ENCODE measurements at regions not wholly inside any gene's neighbourhood (a gene's known extent, or its start where the extent isn't known, plus 50 kb on each side); places are given as distances from the start of the nearest gene placed in this dataset.

DNA sequence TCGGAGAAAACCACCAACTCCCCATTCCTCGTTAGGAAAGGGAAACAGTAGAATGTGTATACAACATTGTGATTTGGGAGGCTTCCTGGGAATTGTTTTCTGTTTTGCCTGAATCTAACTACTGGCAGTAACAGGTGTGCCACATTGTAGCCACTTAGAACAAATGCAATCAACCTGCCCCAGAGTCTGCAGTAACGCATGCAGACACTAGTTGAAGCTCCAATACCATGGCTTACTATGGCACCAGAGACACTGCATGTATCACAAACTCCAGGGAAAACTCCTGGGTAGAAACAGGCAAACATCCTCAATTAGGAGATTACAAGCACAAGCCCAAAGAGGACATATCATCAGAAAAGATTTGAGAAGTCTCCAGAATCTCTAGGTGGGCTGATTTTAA lies 154.2 kb upstream of the NEIL3 start:
- TF ChIP-seq GATA2 (IDR thresholded peaks at IDR 0.05; ENCODE audit: low read depth, low read length) = no peak
- no peak for TF ChIP-seq GATA3 (IDR thresholded peaks at IDR 0.05; ENCODE audit: low read depth, low read length)

DNA sequence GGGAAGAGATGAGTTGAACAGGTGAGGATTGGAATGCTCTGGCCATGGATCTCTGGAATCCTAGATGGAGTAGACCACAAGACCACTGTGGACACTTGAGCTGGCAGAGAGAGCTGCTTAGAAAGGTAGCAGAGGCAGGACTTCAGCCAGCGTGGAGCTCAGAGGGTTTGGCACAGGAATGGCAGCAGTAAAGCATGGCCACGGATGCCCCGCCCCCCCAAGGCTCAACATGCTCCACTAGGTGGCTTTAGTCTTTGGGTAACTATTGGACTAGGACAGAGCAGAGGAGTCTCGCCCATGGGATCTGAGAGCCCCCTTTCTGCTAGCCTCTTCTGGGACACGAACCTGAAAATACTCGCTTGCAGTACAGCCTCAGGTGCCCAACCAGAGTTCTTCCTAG lies 150.1 kb upstream of the NEIL3 start:
- TF ChIP-seq GATA2 (IDR thresholded peaks at IDR 0.05; ENCODE audit: low read depth, low read length) (no peak), GATA3 (IDR thresholded peaks at IDR 0.05; ENCODE audit: low read depth, low read length) (no peak)

DNA sequence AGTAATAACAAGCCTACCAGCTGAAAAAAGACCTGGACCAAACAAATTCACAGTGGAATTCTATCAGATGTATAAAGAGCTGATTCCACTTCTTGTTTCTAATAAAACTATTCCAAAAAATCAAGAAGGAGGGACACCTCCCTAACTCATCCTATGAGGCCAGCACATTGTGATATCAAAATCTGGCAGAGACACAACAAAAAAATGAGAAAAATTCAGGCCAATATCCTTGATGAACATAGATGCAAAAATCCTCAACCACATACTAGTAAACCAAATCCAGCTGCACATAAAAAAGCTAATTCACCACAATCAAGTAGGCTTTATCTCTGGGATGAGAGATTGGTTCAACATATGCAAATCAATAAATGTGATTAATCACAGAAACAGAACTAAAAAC lies 147.9 kb upstream of the NEIL3 start:
- TF ChIP-seq GATA2 (IDR thresholded peaks at IDR 0.05; ENCODE audit: low read depth, low read length) (no peak), GATA3 (IDR thresholded peaks at IDR 0.05; ENCODE audit: low read depth, low read length) (no peak)

DNA sequence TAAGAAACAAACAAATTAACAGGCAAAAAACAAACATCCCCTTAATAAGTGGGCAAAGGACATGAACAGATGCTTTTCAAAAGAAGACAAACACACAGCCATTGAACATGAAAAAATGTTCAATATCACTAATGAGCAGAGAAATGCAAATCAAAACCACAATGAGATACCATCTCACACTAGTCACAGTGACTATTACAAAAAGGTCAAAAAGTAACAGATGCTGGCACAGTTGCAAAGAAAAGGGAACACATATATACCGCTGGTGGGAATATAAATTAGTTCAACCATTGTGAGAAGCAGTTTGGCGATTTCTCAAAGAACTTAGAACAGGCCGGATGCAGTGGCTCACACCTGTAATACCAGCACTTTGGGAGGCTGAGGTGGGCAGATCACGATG lies 146.1 kb upstream of the NEIL3 start:
- TF ChIP-seq GATA2 (IDR thresholded peaks at IDR 0.05; ENCODE audit: low read depth, low read length) = no peak
- TF ChIP-seq GATA3 (IDR thresholded peaks at IDR 0.05; ENCODE audit: low read depth, low read length) = no peak

DNA sequence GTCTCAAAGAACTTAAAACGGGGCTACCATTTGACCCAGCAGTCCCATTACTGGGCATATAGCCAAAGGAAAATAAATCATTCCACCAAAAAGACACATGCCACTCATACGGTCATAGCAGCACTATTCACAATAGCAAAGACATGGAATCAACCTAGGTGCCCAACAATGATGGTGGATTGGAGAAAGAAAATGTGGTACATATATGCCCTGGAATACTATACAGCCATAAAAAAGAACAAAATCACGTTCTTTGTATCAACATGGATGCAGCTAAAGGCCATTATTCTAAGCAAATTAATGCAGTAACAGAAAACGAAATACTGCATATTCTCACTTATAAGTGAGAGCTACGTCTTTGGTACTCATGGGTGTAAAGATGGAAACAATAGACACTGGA lies 138.1 kb upstream of the NEIL3 start:
- TF ChIP-seq GATA3 (IDR thresholded peaks at IDR 0.05; ENCODE audit: low read depth, low read length) = no peak
- TF ChIP-seq GATA2 (IDR thresholded peaks at IDR 0.05; ENCODE audit: low read depth, low read length) = no peak

DNA sequence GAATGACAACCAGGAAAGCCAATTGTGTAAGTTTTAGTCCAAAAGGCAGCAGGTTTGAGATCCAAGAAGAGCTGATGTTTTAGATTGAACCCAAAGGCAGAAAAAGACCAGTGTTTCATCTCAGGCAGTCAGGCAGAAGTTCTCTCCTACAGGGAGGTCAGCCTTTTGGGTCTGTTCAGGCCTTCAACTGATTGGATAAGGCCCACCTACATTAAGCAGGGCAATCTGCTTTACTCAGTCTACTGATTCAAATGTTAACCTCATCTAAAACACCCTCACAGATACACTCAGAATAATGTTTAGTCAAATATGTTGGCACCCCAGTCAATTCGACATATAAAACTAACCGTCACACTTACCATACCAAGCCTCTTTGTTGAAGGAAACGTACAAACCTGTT lies 134.2 kb upstream of the NEIL3 start:
- TF ChIP-seq GATA3 (IDR thresholded peaks at IDR 0.05; ENCODE audit: low read depth, low read length) (no peak), GATA2 (IDR thresholded peaks at IDR 0.05; ENCODE audit: low read depth, low read length) (no peak)

DNA sequence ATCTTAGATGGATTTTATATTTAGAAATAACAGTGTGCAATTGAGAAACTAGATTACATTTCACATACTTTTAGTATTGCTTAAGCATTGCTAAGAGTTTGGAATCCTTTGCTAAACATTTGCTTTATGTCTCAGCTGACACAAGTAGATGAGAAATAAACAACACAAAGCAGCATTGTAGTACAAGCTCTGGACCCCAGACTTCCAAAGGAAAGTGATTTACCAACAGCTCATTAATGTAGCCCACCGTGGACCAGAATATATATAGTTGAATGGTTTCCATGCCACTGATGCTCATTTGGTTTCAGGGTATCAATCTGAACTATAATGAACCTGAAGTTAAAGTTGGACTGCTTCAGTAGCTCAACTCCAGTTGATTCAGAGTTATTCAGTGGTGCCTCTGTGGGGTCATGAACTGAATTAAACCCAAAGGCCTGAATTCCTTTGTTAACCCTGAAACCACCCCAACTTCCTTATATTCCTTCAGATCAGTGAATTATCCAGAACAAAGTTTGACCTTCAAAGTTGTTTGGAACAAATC lies 132.1 kb upstream of the NEIL3 start:
- no peak for TF ChIP-seq GATA2 (IDR thresholded peaks at IDR 0.05; ENCODE audit: low read depth, low read length)
- no peak for TF ChIP-seq GATA3 (IDR thresholded peaks at IDR 0.05; ENCODE audit: low read depth, low read length)

DNA sequence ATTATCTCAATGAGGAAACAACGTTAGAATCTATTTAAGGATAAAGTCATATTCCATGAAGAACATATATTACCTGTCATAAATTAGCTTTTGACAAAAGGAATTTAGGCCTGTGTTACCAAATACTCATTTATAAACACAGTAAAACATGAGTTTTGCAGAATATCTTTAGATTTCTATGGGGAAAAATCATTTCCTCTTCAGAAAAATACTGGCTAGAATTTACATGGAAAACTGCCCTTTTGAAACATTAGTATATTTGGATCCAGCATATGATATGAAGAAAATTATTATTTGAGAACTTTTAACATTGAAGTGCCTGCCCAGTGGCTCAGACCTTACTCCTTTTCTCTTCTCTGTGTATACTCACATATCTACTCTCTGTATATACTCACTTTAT lies 131.4 kb upstream of the NEIL3 start:
- no peak for TF ChIP-seq GATA3 (IDR thresholded peaks at IDR 0.05; ENCODE audit: low read depth, low read length)
- TF ChIP-seq GATA2 (IDR thresholded peaks at IDR 0.05; ENCODE audit: low read depth, low read length) = no peak

DNA sequence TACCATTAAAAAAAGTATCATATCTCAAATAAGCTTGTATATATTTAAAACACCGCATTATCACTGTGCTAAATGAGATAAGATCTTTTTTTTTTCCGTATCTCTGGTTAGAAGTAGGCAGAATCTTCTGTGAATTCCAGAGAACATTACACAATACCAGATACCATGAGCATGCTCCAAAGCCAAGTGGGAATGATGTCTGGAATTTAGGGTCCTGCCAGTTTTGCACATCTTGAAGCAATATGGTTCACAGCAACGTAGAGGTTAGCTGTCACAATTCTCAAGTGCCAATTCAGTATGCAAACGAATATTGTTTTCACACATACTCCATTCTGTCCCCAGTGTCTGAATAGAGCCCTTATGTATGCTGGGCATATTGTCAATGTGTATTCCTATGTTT lies 127.5 kb upstream of the NEIL3 start:
- TF ChIP-seq GATA2 (IDR thresholded peaks at IDR 0.05; ENCODE audit: low read depth, low read length) (no peak), GATA3 (IDR thresholded peaks at IDR 0.05; ENCODE audit: low read depth, low read length) (no peak)

DNA sequence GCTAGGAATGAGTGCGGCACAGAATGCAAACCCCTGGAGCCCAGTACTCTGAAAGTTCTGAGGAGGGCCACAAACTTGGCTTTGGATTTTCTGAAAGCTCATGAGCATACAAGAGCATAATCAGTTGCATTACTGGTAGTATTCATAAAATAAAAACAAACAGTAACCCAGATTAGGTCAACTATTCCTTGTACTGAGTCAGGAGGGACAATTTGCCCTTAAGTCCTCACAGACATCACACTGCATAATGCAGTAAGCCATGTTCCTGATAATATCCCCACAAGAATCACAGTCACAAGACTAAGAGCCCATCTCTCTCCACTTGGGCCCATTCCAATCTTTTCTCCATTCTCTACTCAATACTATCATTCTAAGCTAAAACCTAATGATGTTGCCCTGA lies 126.9 kb upstream of the NEIL3 start:
- no peak for TF ChIP-seq GATA3 (IDR thresholded peaks at IDR 0.05; ENCODE audit: low read depth, low read length)
- no peak for TF ChIP-seq GATA2 (IDR thresholded peaks at IDR 0.05; ENCODE audit: low read depth, low read length)

DNA sequence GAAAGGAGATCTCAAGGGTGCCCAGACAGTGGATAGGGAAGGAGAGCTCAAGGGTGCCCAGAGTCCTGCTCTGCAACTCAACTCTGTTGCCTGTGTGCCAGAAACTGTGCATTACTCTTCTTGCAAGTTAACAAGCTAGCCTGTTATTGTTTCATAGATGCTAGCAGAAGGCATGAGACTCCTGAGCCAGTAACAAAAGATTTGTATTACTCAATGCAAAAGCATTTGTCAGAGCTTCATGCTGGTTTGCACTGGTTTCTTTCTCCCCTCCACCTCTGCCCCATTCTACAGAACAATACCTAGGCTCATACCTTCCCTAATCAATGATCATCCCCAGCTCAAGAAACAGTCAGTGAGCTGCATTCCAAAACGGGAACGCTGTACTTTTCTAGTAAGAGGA lies 124.5 kb upstream of the NEIL3 start:
- TF ChIP-seq GATA3 (IDR thresholded peaks at IDR 0.05; ENCODE audit: low read depth, low read length) (no peak), GATA2 (IDR thresholded peaks at IDR 0.05; ENCODE audit: low read depth, low read length) (no peak)

DNA sequence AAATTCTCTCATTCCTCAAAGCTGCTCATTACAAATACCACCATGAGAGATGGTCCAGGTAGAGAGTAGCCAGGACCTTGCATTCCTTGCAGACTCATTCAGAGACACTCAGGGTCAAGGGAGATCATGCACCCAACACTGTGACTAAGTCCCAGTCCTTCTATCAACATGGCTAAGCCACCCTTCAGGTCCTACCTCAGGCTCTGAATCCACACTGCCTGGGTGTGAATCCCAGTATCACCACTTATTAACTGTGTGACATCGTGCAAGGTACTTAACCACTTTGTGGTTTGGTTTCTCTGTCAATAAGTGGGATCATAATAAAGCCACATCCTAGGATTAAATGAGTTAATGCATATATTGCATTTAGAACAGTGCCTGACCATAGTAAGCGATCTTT lies 124.1 kb upstream of the NEIL3 start:
- no peak for TF ChIP-seq GATA2 (IDR thresholded peaks at IDR 0.05; ENCODE audit: low read depth, low read length)
- no peak for TF ChIP-seq GATA3 (IDR thresholded peaks at IDR 0.05; ENCODE audit: low read depth, low read length)

DNA sequence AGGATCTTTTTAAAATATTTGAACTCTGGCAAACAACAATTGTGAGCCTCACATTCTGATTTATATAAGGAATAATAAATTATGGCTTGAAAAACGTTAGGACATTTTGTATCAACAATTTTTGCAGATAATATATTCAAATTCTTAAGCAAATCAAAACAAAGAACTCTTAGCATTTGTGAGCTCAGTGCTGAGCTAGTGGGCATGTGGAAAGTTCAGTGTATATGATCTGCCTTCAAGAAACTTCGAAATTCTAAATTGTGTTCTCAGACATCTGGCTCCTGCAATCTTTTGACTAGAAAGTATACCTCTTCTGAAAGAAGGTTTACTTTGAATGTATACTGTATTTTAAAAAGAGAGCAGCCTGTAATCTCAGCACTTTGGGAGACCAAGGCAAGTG lies 122.3 kb upstream of the NEIL3 start:
- TF ChIP-seq GATA3 (IDR thresholded peaks at IDR 0.05; ENCODE audit: low read depth, low read length) = no peak
- no peak for TF ChIP-seq GATA2 (IDR thresholded peaks at IDR 0.05; ENCODE audit: low read depth, low read length)

DNA sequence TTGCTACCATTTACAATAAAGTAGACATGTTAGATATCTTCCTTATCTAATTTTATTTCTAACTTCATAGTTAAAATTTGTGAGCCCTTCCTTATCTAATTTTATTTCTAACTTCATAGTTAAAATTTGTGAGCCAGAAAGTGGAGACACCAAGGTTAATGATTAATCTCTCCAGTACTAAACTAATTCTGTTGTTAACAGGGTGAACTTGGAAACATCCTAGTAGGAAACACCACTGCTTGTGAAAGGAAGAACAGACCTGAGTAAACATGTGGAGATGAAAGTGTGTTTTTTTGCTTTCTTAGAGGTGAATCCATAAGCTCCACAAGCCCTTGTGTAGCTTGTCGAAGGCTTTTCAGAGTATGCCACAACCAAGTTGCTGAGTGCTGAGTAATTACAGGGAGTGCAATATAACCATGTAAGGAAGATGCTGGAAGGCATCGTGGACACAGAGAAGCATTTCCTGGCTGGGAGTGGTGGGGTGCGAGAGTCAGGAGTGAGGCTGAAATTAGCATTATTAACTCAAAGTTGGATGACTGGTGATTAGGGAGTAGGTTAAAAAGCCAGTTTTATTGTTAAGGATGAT lies 118.6 kb upstream of the NEIL3 start:
- no peak for TF ChIP-seq GATA2 (IDR thresholded peaks at IDR 0.05; ENCODE audit: low read depth, low read length)
- no peak for TF ChIP-seq GATA3 (IDR thresholded peaks at IDR 0.05; ENCODE audit: low read depth, low read length)

DNA sequence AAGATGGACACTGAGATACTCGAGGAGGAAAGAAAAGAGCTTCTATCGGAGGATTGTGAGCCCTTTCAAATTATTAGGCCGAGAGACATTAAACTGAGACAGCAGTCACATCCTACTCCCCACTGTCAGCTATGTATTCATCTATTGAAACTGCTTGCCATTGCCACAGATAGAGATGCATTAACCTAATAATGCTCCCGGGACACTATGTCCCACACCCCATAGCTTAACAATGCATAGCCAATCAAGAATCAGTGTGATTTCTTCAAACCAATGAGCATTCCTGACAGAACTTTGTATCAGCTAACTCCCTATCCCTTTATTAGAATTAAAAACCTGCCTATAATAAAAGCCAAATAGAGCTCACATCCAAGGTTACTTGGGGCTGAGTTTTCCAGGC lies 118.1 kb upstream of the NEIL3 start:
- TF ChIP-seq GATA2 (IDR thresholded peaks at IDR 0.05; ENCODE audit: low read depth, low read length) (no peak), GATA3 (IDR thresholded peaks at IDR 0.05; ENCODE audit: low read depth, low read length) (no peak)

DNA sequence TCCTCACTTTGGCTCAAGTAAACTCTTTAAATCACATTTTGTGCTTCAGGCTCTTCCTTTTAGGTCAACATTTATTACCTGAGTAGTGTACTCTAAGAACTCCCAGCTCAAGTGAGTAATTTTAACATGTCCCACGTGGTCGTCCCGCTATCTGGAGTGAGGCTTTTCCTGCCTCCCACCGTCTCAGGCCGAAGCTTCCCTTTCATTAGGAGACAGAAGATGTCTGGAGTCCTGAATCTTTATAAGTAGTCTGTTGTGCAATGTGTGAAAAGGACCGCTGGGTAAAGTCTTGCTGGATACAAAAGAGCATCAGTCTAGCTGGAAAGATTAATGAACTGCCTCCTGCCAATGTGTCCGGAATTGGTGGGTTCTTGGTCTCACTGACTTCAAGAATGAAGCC lies 117.7 kb upstream of the NEIL3 start:
- no peak for TF ChIP-seq GATA3 (IDR thresholded peaks at IDR 0.05; ENCODE audit: low read depth, low read length)
